Endothelial cell of umbilical vein (primary cell): ENCODE measurements at regions not wholly inside any gene's neighbourhood (a gene's known extent, or its start where the extent isn't known, plus 50 kb on each side); places are given as distances from the start of the nearest gene placed in this dataset.

Experiments
- BruUV-seq: library from RNA; stranded (reverse); fragments of 400-500 nt; replicated peaks from 2 replicates; lab custom pipeline; 2021; lab: Mats Ljungman, UMichigan
- CTCF ChIA-PET: fragments of 300-600, 350-600 bp; sonication (Branson Sonifier 250); formaldehyde crosslinking; loops from one replicate; lab custom pipeline; 2021; ENCODE audit warnings: antibody characterized with exemption, inconsistent platforms; lab: Charles Lee
- POLR2A ChIA-PET: fragments of 300-600, 350-600 bp; sonication (Branson Sonifier 250); formaldehyde crosslinking; loops from one replicate; lab custom pipeline; 2021; ENCODE audit warnings: antibody characterized with exemption, inconsistent platforms; lab: Charles Lee
- DNase-seq: peaks from one replicate; pipeline ENCODE4 v3.0.0-alpha.2; 2011; ENCODE audit warnings: low read depth, low spot score
- FAIRE-seq: peaks from 2 replicates; lab custom pipeline; 2011; peaks lifted over from hg19 to GRCh38; lab: Jason Lieb, UNC
- H2AFZ ChIP-seq: 2 replicates; pipeline ENCODE4 v1.6.0; 2012; ENCODE audit warnings: low read depth, low read length, control low read depth, inconsistent platforms
- H3K27ac ChIP-seq: 2 replicates; pipeline ENCODE4 v1.5.1; 2011; ENCODE audit warnings: low read depth, mild to moderate bottlenecking, control low read depth, low read length, moderate library complexity; ENCODE audit not compliant: insufficient read depth
- H3K27me3 ChIP-seq, 2 experiments: 2 replicates each; pipeline versions ENCODE4 v1.6.0 to v1.6.1; 2011; ENCODE audit warnings: low read length in 2 of 2, mixed read lengths in 1 of 2; ENCODE audit not compliant: control insufficient read depth in 2 of 2, insufficient read depth in 2 of 2
- H3K36me3 ChIP-seq, 2 experiments: 2 replicates in 1 of 2; 3 replicates in 1 of 2; pipeline ENCODE4 v1.5.1; 2011; ENCODE audit warnings: low read length in 2 of 2, mild to moderate bottlenecking in 1 of 2, moderate library complexity in 1 of 2; ENCODE audit not compliant: control insufficient read depth in 2 of 2, insufficient read depth in 2 of 2; ENCODE audit errors: extremely low read depth in 1 of 2
- H3K4me1 ChIP-seq: 3 replicates; pipeline ENCODE4 v1.5.1; 2011; ENCODE audit warnings: mild to moderate bottlenecking, low read length; ENCODE audit not compliant: control insufficient read depth, insufficient read depth; ENCODE audit errors: extremely low read depth
- H3K4me2 ChIP-seq: 2 replicates; pipeline ENCODE4 v1.6.1; 2011; ENCODE audit warnings: low read length, control low read depth, mixed read lengths; ENCODE audit not compliant: insufficient read depth
- H3K4me3 ChIP-seq, 3 experiments: fragments of 200-600 bp in 1 of 3; sonication (generic), shearing (Covaris generic) in 1 of 3; replicated peaks in 1 of 3; 2 replicates each; pipeline ENCODE4 v1.5.1; 2011 to 2016; ENCODE audit warnings: control low read depth in 3 of 3, low read length in 3 of 3, mild to moderate bottlenecking in 2 of 3, inconsistent platforms in 1 of 3, low read depth in 1 of 3, moderate library complexity in 1 of 3; ENCODE audit not compliant: insufficient read depth in 1 of 3
- H3K79me2 ChIP-seq: 2 replicates; pipeline ENCODE4 v1.6.0; 2012; ENCODE audit warnings: low read length, inconsistent platforms; ENCODE audit not compliant: control insufficient read depth, insufficient read depth
- H3K9ac ChIP-seq: replicated peaks from 2 replicates; pipeline ENCODE3; 2011; ENCODE audit warnings: low read length, control low read depth; ENCODE audit not compliant: insufficient read depth; ENCODE audit errors: extremely low read depth
- H3K9me1 ChIP-seq: replicated peaks from 3 replicates; pipeline ENCODE4 v1.6.0; 2011; ENCODE audit warnings: mild to moderate bottlenecking, low read length; ENCODE audit not compliant: control insufficient read depth, insufficient read depth; ENCODE audit errors: extremely low read depth
- H3K9me3 ChIP-seq: replicated peaks from 2 replicates; pipeline ENCODE4 v1.5.1; 2012; ENCODE audit warnings: low read length, inconsistent platforms; ENCODE audit not compliant: control insufficient read depth, insufficient read depth
- H4K20me1 ChIP-seq: replicated peaks from 2 replicates; pipeline ENCODE3; 2011; ENCODE audit warnings: mild to moderate bottlenecking, low read length; ENCODE audit not compliant: control insufficient read depth, insufficient read depth; ENCODE audit errors: extremely low read depth
- CTCF ChIP-seq, 2 donors: IDR thresholded peaks; 1 replicate in 1 of 2; 2 replicates in 1 of 2; pipeline ENCODE4 v1.5.1; 2011; ENCODE audit warnings: low read length in 2 of 2, mild to moderate bottlenecking in 2 of 2, moderate library complexity in 2 of 2, control low read depth in 1 of 2, inconsistent platforms in 1 of 2, low read depth in 1 of 2; ENCODE audit not compliant: insufficient read depth in 1 of 2; ENCODE audit errors: extremely low read depth in 1 of 2
- EZH2 ChIP-seq: IDR thresholded peaks from 2 replicates; pipeline ENCODE4 v1.6.1; 2012; ENCODE audit warnings: borderline replicate concordance, low read depth, mild to moderate bottlenecking, moderate library complexity, low read length, inconsistent platforms; ENCODE audit not compliant: severe bottlenecking
- FOS ChIP-seq: IDR thresholded peaks from 2 replicates; pipeline ENCODE4 v1.6.1; 2011; ENCODE audit warnings: mild to moderate bottlenecking, low read length, moderate library complexity, borderline replicate concordance; ENCODE audit not compliant: insufficient read depth
- GATA2 ChIP-seq: IDR thresholded peaks from 2 replicates; pipeline ENCODE4 v1.7.0; 2011; ENCODE audit warnings: low read depth, mild to moderate bottlenecking, moderate library complexity, mixed read lengths, low read length; ENCODE audit not compliant: insufficient read length, insufficient read depth
- JUN ChIP-seq: IDR thresholded peaks from 2 replicates; pipeline ENCODE4 v1.6.1; 2011; ENCODE audit warnings: borderline replicate concordance, low read depth; ENCODE audit not compliant: insufficient read length, insufficient read depth
- MAX ChIP-seq: IDR thresholded peaks from 2 replicates; pipeline ENCODE4 v1.6.1; 2011; ENCODE audit not compliant: insufficient read depth, insufficient read length
- MYC ChIP-seq: IDR thresholded peaks from one replicate; pipeline ENCODE4 v1.6.1; 2011; ENCODE audit warnings: mild to moderate bottlenecking, low read depth, low read length
- POLR2A ChIP-seq: IDR thresholded peaks from 2 replicates; pipeline ENCODE4 v1.6.1; 2012; ENCODE audit warnings: low read depth, mild to moderate bottlenecking, control low read depth, low read length
- POLR2AphosphoS5 ChIP-seq: IDR thresholded peaks from 2 replicates; pipeline ENCODE4 v1.6.1; 2012; ENCODE audit warnings: low read depth, mild to moderate bottlenecking, control low read depth, low read length, moderate library complexity; ENCODE audit not compliant: insufficient read depth
- dilution Hi-C: fragments of 300-500 bp; cut with MboI; formaldehyde crosslinking; loops from one replicate; pipeline ENCODE4 v1.15.0; 2019; ENCODE audit warnings: low sequenced_read_pairs; ENCODE audit not compliant: extremely low pct_ligation_motif_present
- intact Hi-C: fragments of 100-400 bp; cut with micrococcal nuclease; formaldehyde crosslinking; loops from one replicate; pipeline ENCODE4 v1.10.0; 2022

GRCh38 chr12:105805730-105806399 lies 332.9 kb downstream of the NUAK1 start:
- no peak overlapping the region for H2AFZ ChIP-seq
- no TSS peak for BruUV-seq
- no peaks in the 10 kb centered on the region for H3K9me3 ChIP-seq
- intact Hi-C loops (no loop called here), dilution Hi-C loops (no loop called here)
- H3K4me2 ChIP-seq, result no peak overlapping the region
- TF ChIP-seq FOS (no peak), POLR2AphosphoS5 (no peak), POLR2A (no peak), MAX (no peak), MYC (no peak), CTCF (IDR thresholded peaks at IDR 0.05; ENCODE audit: extremely low read depth in 1 of 2, insufficient read depth in 1 of 2, low read depth in 1 of 2, low read length in 2 of 2) (no peak), EZH2 (no peak), JUN (no peak), GATA2 (no peak)
- no peaks in the 10 kb centered on the region for H3K9me1 ChIP-seq
- no peaks in the 10 kb centered on the region for H3K4me1 ChIP-seq
- H3K27me3 ChIP-seq, result peaks cover 7 to 19% of the 10 kb centered on the region in 2 experiments
- ChIA-PET POLR2A (no interaction called here), CTCF (no interaction called here)
- no peak overlapping the region for H3K27ac ChIP-seq
- no peak overlapping the region for H3K4me3 ChIP-seq
- H3K36me3 ChIP-seq, result no peaks in the 10 kb centered on the region
- no peaks in the 10 kb centered on the region for H3K79me2 ChIP-seq
- no peaks in the 10 kb centered on the region for H4K20me1 ChIP-seq
- FAIRE-seq, result no peak
- DNase-seq, result no peak
- H3K9ac ChIP-seq, result no peak overlapping the region
